Esophagus muscularis mucosa (tissue), 4 donors: ENCODE measurements at regions not wholly inside any gene's neighbourhood (a gene's known extent, or its start where the extent isn't known, plus 50 kb on each side); places are given as distances from the start of the nearest gene placed in this dataset.

ENCODE experiments used
- DNase-seq: peaks from one replicate; pipeline ENCODE4 v3.0.0-alpha.2; 2017; ENCODE audit errors: extremely low spot score
- H3K27ac ChIP-seq, 4 donors: fragments of 200-600 bp; sonication (generic); replicated peaks in 1 of 4; 1 replicate in 3 of 4; 2 replicates in 1 of 4; pipeline ENCODE4 v1.5.1; 2016 to 2019; ENCODE audit warnings: mild to moderate bottlenecking in 1 of 4
- H3K27me3 ChIP-seq, 4 donors: fragments of 200-600 bp; sonication (generic); one replicate each; pipeline versions ENCODE4 v1.5.1 to v1.6.0; 2016 to 2019
- H3K36me3 ChIP-seq, 4 donors: fragments of 200-600 bp; sonication (generic); one replicate each; pipeline ENCODE4 v1.5.1; 2016 to 2019
- H3K4me1 ChIP-seq, 4 donors: fragments of 200-600 bp; sonication (generic); one replicate each; pipeline ENCODE4 v1.5.1; 2016 to 2019
- H3K4me3 ChIP-seq, 4 donors: fragments of 200-600 bp; sonication (generic); 1 replicate in 2 of 4; 2 replicates in 2 of 4; pipeline ENCODE4 v1.5.1; 2016 to 2019; ENCODE audit warnings: mild to moderate bottlenecking in 4 of 4, moderate library complexity in 1 of 4
- H3K9me3 ChIP-seq, 4 donors: fragments of 200-600 bp; sonication (generic); 1 replicate in 3 of 4; 2 replicates in 1 of 4; pipeline ENCODE4 v1.5.1; 2016 to 2019
- EP300 ChIP-seq: sonication (generic); formaldehyde crosslinking; IDR thresholded peaks from one replicate; pipeline ENCODE4 v1.6.1; 2017; ENCODE audit warnings: antibody characterized with exemption
- POLR2A ChIP-seq: fragments of 450-650 bp; IDR thresholded peaks from one replicate; pipeline ENCODE4 v1.6.1; 2017; ENCODE audit warnings: antibody characterized with exemption, moderate library complexity, mild to moderate bottlenecking, low read depth
- POLR2AphosphoS5 ChIP-seq, 2 donors: sonication (generic); formaldehyde crosslinking; IDR thresholded peaks; one replicate each; pipeline ENCODE4 v1.6.1; 2017; ENCODE audit warnings: antibody characterized with exemption in 2 of 2
- WGBS: methylation state at CpG from one replicate; pipeline ENCODE4 v1.1.5; 2018; 5-methylcytosine and 5-hydroxymethylcytosine counted together
- intact Hi-C: fragments of 100-400 bp; cut with DNase I; formaldehyde crosslinking; loops from one replicate; pipeline ENCODE4 v1.15.1; 2023
- TF ChIP-seq, protein P1 (sequence below), 3 experiments: fragments of 200-600 bp in 2 of 3; fragments of 450-650 bp in 1 of 3; sonication (generic) in 2 of 3; IDR thresholded peaks; one replicate each; pipeline ENCODE4 v1.5.1; 2017 to 2019; ENCODE audit warnings: antibody characterized with exemption in 3 of 3, mild to moderate bottlenecking in 2 of 3, moderate library complexity in 1 of 3

DNA sequence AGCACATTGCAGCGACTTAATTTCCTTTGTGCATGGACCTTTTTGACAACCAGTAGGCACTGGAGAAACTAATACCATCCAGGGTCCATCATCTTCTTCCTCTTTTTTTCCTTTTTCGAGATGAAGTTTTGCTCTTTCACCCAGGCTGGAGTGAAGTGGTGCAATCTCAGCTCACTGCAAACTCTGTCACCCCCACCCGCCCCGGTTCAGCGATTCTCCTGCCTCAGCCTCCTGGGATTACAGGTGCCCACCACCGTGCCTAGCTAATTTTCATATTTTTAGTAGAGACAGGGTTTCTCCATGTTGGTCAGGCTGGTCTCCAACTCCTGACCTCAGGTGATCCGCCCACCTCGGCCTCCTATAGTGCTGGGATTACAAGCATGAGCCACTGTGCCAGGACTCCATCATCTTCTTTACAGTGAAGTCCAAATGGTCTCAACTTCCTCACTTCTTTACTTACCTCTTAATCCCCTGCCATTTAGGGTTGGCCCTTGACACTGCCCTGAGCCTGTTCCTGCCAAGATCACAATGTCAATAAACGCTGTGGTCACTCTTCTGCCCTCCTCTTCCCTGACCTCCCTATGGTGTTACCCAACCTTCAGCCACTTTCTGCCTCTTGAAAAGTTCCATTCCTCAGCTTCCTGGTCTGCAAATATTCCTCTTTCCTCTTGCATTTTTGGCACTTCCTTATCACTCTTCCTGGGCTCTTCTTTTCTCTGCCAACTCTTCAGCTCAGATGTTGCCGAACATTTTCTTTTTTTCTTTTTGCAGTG, 119.8 kb upstream of the SLC34A2 start:
- intact Hi-C loops: no loop called here
- no peak for DNase-seq
- Histone ChIP-seq H3K4me1 (no peaks in the 10 kb centered on the region), H3K36me3 (no peaks in the 10 kb centered on the region), H3K27me3 (peaks cover 0 to 6% (median 0%) of the 10 kb centered on the region in 4 donors), H3K27ac (no peak overlapping the region), H3K9me3 (no peaks in the 10 kb centered on the region), H3K4me3 (no peak overlapping the region)
- TF ChIP-seq POLR2AphosphoS5 (IDR thresholded peaks at IDR 0.05): no peak
- no peak for TF ChIP-seq POLR2A
- TF ChIP-seq, protein P1, sequence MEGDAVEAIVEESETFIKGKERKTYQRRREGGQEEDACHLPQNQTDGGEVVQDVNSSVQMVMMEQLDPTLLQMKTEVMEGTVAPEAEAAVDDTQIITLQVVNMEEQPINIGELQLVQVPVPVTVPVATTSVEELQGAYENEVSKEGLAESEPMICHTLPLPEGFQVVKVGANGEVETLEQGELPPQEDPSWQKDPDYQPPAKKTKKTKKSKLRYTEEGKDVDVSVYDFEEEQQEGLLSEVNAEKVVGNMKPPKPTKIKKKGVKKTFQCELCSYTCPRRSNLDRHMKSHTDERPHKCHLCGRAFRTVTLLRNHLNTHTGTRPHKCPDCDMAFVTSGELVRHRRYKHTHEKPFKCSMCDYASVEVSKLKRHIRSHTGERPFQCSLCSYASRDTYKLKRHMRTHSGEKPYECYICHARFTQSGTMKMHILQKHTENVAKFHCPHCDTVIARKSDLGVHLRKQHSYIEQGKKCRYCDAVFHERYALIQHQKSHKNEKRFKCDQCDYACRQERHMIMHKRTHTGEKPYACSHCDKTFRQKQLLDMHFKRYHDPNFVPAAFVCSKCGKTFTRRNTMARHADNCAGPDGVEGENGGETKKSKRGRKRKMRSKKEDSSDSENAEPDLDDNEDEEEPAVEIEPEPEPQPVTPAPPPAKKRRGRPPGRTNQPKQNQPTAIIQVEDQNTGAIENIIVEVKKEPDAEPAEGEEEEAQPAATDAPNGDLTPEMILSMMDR (IDR thresholded peaks at IDR 0.05): no peak
- no peak for TF ChIP-seq EP300
- 77% methylated on average over 10 of the region's 10 CpGs for WGBS

- Histone ChIP-seq H3K27ac (no peak overlapping the region), H3K4me3 (no peak overlapping the region), H3K9me3 (no peaks in the 10 kb centered on the region), H3K4me1 (no peaks in the 10 kb centered on the region), H3K27me3 (peaks cover 0 to 6% (median 0%) of the 10 kb centered on the region in 4 donors), H3K36me3 (no peaks in the 10 kb centered on the region)
- WGBS: 82% methylated on average over 5 of the region's 7 CpGs
- intact Hi-C loops: no loop called here
- DNase-seq: no peak
- TF ChIP-seq EP300: no peak
- TF ChIP-seq, protein P1 (IDR thresholded peaks at IDR 0.05): no peak
Measured at GRCh38 chr4:25536564-25537320, 118.9 kb upstream of the SLC34A2 start.

- TF ChIP-seq POLR2A (no peak), EP300 (no peak), POLR2AphosphoS5 (IDR thresholded peaks at IDR 0.05) (no peak)
- TF ChIP-seq, protein P1 (IDR thresholded peaks at IDR 0.05): no peak
Measured at GRCh38 chr4:25538430-25538829, 117.2 kb upstream of the SLC34A2 start.

DNA sequence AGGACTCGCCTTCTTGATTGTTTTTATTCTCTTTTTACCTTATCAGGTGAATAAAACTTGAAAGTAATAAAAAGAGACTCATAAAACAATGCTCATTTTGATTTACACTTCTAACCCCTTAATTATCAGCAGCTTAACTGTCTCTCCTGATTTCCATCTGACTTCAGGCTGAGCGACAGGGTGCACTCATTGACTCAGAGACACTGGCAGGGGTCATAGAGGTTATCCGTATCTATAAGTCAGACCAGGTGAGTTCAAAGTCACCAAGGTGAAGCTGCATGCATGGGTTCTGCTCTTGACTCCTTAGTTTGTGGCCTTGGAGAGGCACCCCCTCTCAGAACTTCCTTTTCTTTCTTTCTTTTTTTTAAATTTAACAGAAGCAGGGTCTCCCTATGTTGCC, 116.4 kb upstream of the SLC34A2 start:
- WGBS: 76% methylated on average over 3 of the region's 3 CpGs
- intact Hi-C loops: no loop called here
- H3K9me3 ChIP-seq: no peaks in the 10 kb centered on the region
- no peak overlapping the region for H3K4me3 ChIP-seq
- H3K36me3 ChIP-seq: no peaks in the 10 kb centered on the region
- H3K27ac ChIP-seq: no peak overlapping the region
- peaks cover 0 to 6% (median 0%) of the 10 kb centered on the region in 4 donors for H3K27me3 ChIP-seq
- H3K4me1 ChIP-seq: no peaks in the 10 kb centered on the region
- DNase-seq: no peak
- no peak for TF ChIP-seq EP300
- TF ChIP-seq POLR2A: no peak
- no peak for TF ChIP-seq POLR2AphosphoS5 (IDR thresholded peaks at IDR 0.05)
- TF ChIP-seq, protein P1 (IDR thresholded peaks at IDR 0.05): no peak

More at GRCh38 chr4:25538430-25538829, 117.2 kb upstream of the SLC34A2 start:
- Histone ChIP-seq H3K4me1 (no peaks in the 10 kb centered on the region), H3K27ac (no peak overlapping the region), H3K36me3 (no peaks in the 10 kb centered on the region), H3K9me3 (no peaks in the 10 kb centered on the region), H3K4me3 (no peak overlapping the region), H3K27me3 (peaks cover 0 to 6% (median 0%) of the 10 kb centered on the region in 4 donors)
- WGBS: 75% methylated on average over 4 of the region's 4 CpGs
- intact Hi-C loops: no loop called here
- no peak for DNase-seq
